Nucleus accumbens (tissue), 56 donors: ENCODE measurements at regions not wholly inside any gene's neighbourhood (a gene's known extent, or its start where the extent isn't known, plus 50 kb on each side); places are given as distances from the start of the nearest gene placed in this dataset.

ENCODE experiments used
- DNase-seq, 56 donors: peaks; one replicate each; lab custom pipeline; 2025; lab: John Stamatoyannopoulos, UW

GRCh38 chr7:35401217-35401879 is 147.4 kb upstream of the TBX20 start:
- no peak for DNase-seq

DNA sequence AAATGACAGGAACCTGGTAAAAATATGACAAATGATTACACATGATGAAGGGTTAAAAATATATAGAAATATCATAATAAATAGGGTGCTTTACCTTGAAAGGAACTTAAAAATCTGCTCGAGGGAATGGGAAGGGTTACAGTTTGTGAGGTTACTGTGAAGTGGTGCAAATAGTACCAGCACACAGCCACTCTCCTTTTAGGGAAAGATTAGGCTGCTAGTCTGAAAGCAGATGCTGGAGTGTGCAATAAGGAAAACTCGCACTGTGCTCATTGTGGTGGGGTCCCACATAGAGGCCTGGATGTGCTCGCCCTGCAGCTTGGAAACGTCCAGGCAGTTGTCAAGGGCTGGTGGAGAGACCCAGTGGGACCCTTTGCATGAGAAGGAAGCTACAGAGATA is 145.9 kb upstream of the TBX20 start:
- DNase-seq = no peak

GRCh38 chr7:35399216-35399615 is 145.3 kb upstream of the TBX20 start:
- DNase-seq = no peak

GRCh38 chr7:35398518-35398917 is 144.6 kb upstream of the TBX20 start:
- DNase-seq = no peak

GRCh38 chr7:35390146-35390545 is 136.2 kb upstream of the TBX20 start:
- DNase-seq = no peak

DNA sequence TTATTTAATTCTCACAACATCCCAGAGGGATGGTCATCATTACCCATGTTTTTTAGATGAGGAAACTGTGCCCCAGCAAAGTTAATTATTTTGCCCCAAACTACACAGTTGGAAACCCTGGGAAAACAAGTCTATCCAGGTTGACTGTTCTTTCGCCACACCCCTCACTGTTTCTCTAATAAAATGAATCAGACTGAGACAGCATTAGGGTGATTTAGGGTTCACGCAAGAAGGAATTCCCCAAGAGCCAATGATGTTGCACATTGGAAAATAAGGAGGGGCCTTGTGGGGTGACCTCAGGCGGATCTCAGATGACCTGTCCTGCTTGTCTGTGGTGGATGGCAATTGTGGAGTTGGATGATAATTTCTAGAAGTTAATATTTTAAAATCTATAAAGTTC is 135.7 kb upstream of the TBX20 start:
- no peak for DNase-seq

- DNase-seq = no peak
Measured at GRCh38 chr7:35386816-35387706, 133.2 kb upstream of the TBX20 start.

DNA sequence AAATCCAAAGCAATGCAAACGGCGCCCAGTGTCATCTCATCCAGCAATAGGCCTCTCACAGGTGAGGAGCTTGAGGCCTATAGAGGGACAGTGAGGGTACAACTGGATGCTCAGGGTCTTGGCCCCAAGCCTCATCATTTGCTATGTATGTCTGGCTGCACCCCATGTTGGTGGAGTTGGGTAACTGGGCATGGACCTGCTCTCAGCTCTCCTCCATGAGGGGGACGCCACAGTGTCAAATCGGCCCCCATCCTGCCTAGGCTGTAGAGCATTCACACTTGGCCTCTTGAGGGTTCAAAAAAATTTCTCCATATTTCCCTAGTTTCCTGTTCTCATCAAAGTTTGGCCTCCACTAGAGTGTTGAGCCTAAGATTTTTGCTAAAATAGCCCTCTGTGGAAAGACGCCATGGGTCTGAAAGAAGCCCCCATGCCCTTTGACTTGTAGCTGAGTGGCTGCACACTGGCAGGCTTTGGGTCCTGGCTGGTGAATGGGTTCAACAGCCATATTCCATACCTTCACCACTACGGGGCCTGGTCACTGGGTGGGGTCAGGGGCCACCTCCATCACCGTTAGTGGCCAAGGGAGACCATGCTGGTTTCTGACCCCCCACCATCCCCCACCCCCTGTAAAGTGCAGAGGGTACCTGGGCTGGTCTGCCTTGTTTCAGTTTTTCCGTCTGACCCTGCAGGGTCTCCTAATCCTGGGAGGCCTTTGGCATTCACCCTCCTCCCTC is 132.3 kb upstream of the TBX20 start:
- DNase-seq = no peak

- DNase-seq = no peak
Measured at GRCh38 chr7:35384761-35385700, 131.1 kb upstream of the TBX20 start.

DNA sequence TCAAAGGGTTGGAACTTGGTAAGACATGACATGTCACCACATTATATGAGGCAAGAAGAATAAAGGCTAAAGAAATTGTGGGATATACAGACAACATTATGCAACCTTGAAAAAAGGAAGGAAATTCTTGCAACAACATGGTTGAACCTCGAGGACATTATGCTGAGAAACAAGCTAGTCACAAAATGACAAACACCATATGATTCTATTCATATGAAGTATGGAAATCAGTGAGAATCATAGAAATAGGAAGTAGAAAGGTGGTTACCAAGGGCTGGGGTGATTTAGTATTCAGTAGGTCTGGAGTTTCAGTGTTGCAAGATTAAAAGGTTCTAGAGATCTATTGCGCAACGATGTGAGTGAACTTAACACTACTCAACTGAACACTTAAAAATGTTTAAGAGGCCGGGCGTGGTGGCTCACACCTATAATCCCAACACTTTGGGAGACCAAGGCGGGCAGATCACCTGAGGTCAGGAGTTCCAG is 126.9 kb upstream of the TBX20 start:
- no peak for DNase-seq

DNA sequence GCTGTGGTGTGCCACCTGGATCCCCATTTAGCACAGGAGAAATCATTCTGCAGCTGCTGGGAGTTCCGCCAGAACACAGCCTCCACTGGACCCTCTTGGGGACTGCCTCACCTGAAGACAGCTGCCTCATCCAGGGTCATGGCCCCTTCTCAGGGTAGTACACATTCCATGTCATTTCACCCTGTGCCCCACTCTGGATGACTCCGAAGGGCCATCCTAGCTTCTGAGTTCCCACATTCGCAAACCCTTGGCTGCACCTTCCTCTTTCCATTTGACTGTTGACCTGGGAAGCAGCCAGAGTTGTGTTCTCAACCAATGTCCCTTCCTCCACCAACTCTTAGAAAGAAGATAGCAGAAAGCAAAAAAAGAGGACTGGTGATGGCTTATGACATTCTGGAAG is 125.6 kb upstream of the TBX20 start:
- DNase-seq = peak in 3 of 56 donors; percentile 0 to 6 (median 2)

- no peak for DNase-seq
Measured at GRCh38 chr7:35375516-35375915, 121.6 kb upstream of the TBX20 start.

DNA sequence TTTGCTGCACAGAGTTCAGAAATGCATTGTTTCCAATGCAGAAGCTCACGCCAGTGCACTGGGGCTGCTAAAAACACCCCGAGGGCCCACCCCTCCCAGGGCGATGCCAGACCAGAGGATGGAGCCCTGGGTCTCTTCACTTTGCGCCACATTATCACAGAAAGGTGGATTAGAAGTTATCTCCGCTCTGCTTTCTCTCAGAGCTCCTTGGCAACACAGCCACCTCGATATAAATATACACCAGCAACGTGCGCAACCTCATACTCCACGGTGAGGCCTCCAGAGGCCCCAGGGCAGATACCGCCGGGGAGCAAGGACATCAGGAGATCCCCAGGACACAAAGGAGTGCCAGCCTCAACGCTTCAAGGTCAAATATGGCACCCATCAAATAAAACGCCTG is 121.0 kb upstream of the TBX20 start:
- no peak for DNase-seq

- no peak for DNase-seq
Measured at GRCh38 chr7:35371221-35371620, 117.3 kb upstream of the TBX20 start.

- no peak for DNase-seq
Measured at GRCh38 chr7:35370687-35371086, 116.8 kb upstream of the TBX20 start.

GRCh38 chr7:35366167-35367155 is 112.6 kb upstream of the TBX20 start:
- DNase-seq = no peak

GRCh38 chr7:35365523-35365922 is 111.6 kb upstream of the TBX20 start:
- no peak for DNase-seq

DNA sequence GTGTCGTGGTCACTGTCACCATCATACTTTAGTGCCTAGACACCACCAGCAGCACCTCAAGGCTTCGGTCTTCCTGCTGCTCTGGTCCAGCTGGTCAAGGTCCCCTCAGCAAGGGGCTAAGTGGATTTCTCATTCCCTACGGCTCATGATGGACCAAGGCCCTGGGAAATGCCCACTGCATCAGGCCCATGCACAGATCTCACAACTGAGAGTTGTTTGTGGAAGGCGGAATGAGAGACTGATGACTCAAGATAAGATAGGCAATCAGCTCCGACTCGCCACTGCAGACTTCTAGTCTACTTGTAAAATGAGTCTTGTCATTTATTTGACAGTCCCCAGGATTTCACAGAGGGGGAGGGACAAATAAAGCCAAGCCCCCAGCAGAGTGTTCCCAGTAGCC is 108.4 kb upstream of the TBX20 start:
- DNase-seq = no peak

GRCh38 chr7:35359423-35359822 is 105.5 kb upstream of the TBX20 start:
- no peak for DNase-seq
